K562 (cell line): ENCODE measurements at regions not wholly inside any gene's neighbourhood (a gene's known extent, or its start where the extent isn't known, plus 50 kb on each side); places are given as distances from the start of the nearest gene placed in this dataset.
A peak's percentile ranks its signal among the peaks of the same experiment; 100 is the strongest.

Experiments used
- ATAC-seq: fragments of 200-7000 bp; cut with Tn5 transposase; 3 replicates; pipeline ENCODE4 v1.9.1; 2020; ENCODE audit warnings: moderate library complexity
- BruUV-seq: library from RNA; stranded (reverse); fragments of 400-500 nt; replicated peaks from 2 replicates; lab custom pipeline; 2021; lab: Mats Ljungman, UMichigan
- CTCF ChIA-PET: fragments of 300-600 bp; formaldehyde crosslinking; extraction: SDS; loops from one replicate; lab custom pipeline; 2021; ENCODE audit warnings: low intra/inter-chr PET ratio; lab: Yijun Ruan, JAX
- POLR2A ChIA-PET: fragments of 300-600, 350-650 bp; sonication (Branson Sonifier 250); formaldehyde crosslinking; extraction: SDS; loops from one replicate; lab custom pipeline; 2021; ENCODE audit warnings: antibody characterized with exemption, inconsistent platforms; lab: Yijun Ruan, JAX
- DNase-seq, 4 experiments: peaks; one replicate each; pipeline versions ENCODE4 v3.0.0 to v3.0.0-alpha.2; 2011 to 2018; ENCODE audit warnings: low spot score in 3 of 4, mixed read lengths in 3 of 4; ENCODE audit errors: extremely low read depth in 1 of 4
- FAIRE-seq: peaks from 2 replicates; lab custom pipeline; 2011; peaks lifted over from hg19 to GRCh38; lab: Jason Lieb, UNC
- H2AFZ ChIP-seq: 2 replicates; pipeline ENCODE4 v1.6.0; 2011; ENCODE audit warnings: low read depth, low read length, control low read depth, inconsistent platforms
- H3K27ac ChIP-seq: fragments of 200-600 bp; 3 replicates; pipeline ENCODE4 v1.8.0; 2011; ENCODE audit warnings: low read depth, mild to moderate bottlenecking, control low read depth, inconsistent platforms, low read length, moderate library complexity, mixed read lengths; ENCODE audit errors: extremely low read depth
- H3K27me3 ChIP-seq, 2 experiments: fragments of 300-600 bp in 1 of 2; 2 replicates in 1 of 2; 3 replicates in 1 of 2; pipeline versions ENCODE4 v1.6.0 to v1.8.0; 2011; ENCODE audit warnings: inconsistent platforms in 2 of 2, low read length in 2 of 2, mild to moderate bottlenecking in 1 of 2, mixed read lengths in 1 of 2, moderate library complexity in 1 of 2; ENCODE audit not compliant: control insufficient read depth in 2 of 2, insufficient read depth in 2 of 2
- H3K36me3 ChIP-seq: fragments of 300-600 bp; 3 replicates; pipeline ENCODE4 v1.8.0; 2011; ENCODE audit warnings: mild to moderate bottlenecking, low read length, inconsistent platforms; ENCODE audit not compliant: control insufficient read depth, insufficient read depth
- H3K4me1 ChIP-seq, 2 experiments: fragments of 200-600 bp in 1 of 2; replicated peaks in 1 of 2; 2 replicates in 1 of 2; 3 replicates in 1 of 2; pipeline versions ENCODE4 v1.5.1 to v1.8.0; 2011; ENCODE audit warnings: inconsistent platforms in 2 of 2, low read length in 2 of 2, mild to moderate bottlenecking in 1 of 2, mixed read lengths in 1 of 2, moderate library complexity in 1 of 2; ENCODE audit not compliant: control insufficient read depth in 2 of 2, insufficient read depth in 2 of 2
- H3K4me2 ChIP-seq: 2 replicates; pipeline ENCODE4 v1.6.1; 2011; ENCODE audit warnings: low read length, control low read depth, inconsistent platforms, mixed read lengths; ENCODE audit not compliant: insufficient read depth
- H3K4me3 ChIP-seq: fragments of 200-600 bp; sonication (generic), shearing (Covaris generic); 2 replicates; pipeline ENCODE4 v1.5.1; 2016; ENCODE audit warnings: control low read depth, inconsistent platforms
- H3K79me2 ChIP-seq: fragments of 200-600 bp; 3 replicates; pipeline ENCODE4 v1.8.0; 2011; ENCODE audit warnings: low read length, inconsistent platforms; ENCODE audit not compliant: control insufficient read depth, insufficient read depth
- H3K9ac ChIP-seq, 2 experiments: 2 replicates each; pipeline versions ENCODE4 v1.6.0 to v1.6.1; 2011; ENCODE audit warnings: low read depth in 2 of 2, low read length in 2 of 2, control low read depth in 1 of 2, inconsistent platforms in 1 of 2, mild to moderate bottlenecking in 1 of 2, mixed read lengths in 1 of 2; ENCODE audit not compliant: insufficient read depth in 1 of 2
- H3K9me1 ChIP-seq: one replicate; pipeline ENCODE4 v1.6.0; 2011; ENCODE audit warnings: inconsistent platforms, mild to moderate bottlenecking, low read length, moderate library complexity; ENCODE audit not compliant: control insufficient read depth, insufficient read depth
- H3K9me3 ChIP-seq: replicated peaks from 2 replicates; pipeline ENCODE4 v1.5.1; 2011; ENCODE audit warnings: low read depth, low read length, inconsistent platforms; ENCODE audit not compliant: control insufficient read depth, insufficient read depth
- H4K20me1 ChIP-seq: replicated peaks from 2 replicates; pipeline ENCODE4 v1.6.1; 2011; ENCODE audit warnings: low read length, inconsistent platforms, mixed read lengths; ENCODE audit not compliant: control insufficient read depth, insufficient read depth
- ARID2 ChIP-seq: fragments of 450-650 bp; IDR thresholded peaks from 2 replicates; pipeline ENCODE4 v1.6.1; 2017; ENCODE audit warnings: antibody characterized with exemption, mild to moderate bottlenecking
- CTCF ChIP-seq, 3 experiments: IDR thresholded peaks in 2 of 3; conservative IDR thresholded peaks in 1 of 3; 2 replicates each; pipeline ENCODE4 v1.5.1; 2011 to 2012; ENCODE audit warnings: low read length in 3 of 3, mild to moderate bottlenecking in 3 of 3, control low read depth in 2 of 3, improper control_type of control experiment in 1 of 3, inconsistent platforms in 1 of 3, low read depth in 1 of 3, mixed read lengths in 1 of 3, moderate library complexity in 1 of 3; ENCODE audit not compliant: insufficient read depth in 2 of 3
- FOXA1 ChIP-seq: fragments of 450-650 bp; IDR thresholded peaks from 2 replicates; pipeline ENCODE4 v1.6.1; 2016; ENCODE audit warnings: mild to moderate bottlenecking, borderline replicate concordance
- HES1 ChIP-seq: fragments of 450-650 bp; IDR thresholded peaks from 2 replicates; pipeline ENCODE4 v1.6.1; 2016; ENCODE audit warnings: low read depth, mild to moderate bottlenecking, moderate library complexity
- THRAP3 ChIP-seq: fragments of 450-650 bp; IDR thresholded peaks from 2 replicates; pipeline ENCODE4 v1.6.1; 2016; ENCODE audit warnings: mild to moderate bottlenecking, inconsistent platforms, borderline replicate concordance
- ZEB2 ChIP-seq: fragments of 450-650 bp; IDR thresholded peaks from 2 replicates; pipeline ENCODE4 v1.6.1; 2016
- ZNF121 ChIP-seq: sonication (generic); formaldehyde crosslinking; conservative IDR thresholded peaks from 2 replicates; pipeline ENCODE4 v1.8.0; 2022; ENCODE audit warnings: missing genetic modification reagents
- ZNF324 ChIP-seq: fragments of 250-450 bp; sonication (Bioruptor Pico); IDR thresholded peaks from 2 replicates; pipeline ENCODE4 v1.4.0; 2020; ENCODE audit warnings: mild to moderate bottlenecking
- WGBS: fragments of 100-300 bp; shearing (Covaris generic); methylation state at CpG from one replicate; pipeline ENCODE4 v1.1.6; 2016; ENCODE audit warnings: low coverage, mixed read lengths; ENCODE audit not compliant: insufficient coverage; ENCODE audit errors: missing lambda C conversion rate; 5-methylcytosine and 5-hydroxymethylcytosine counted together
- in situ Hi-C: fragments of 300-500 bp; cut with MboI; formaldehyde crosslinking; loops from 4 replicates; pipeline ENCODE4 v1.15.0; 2018; ENCODE audit warnings: inconsistent platforms, mixed read lengths
- intact Hi-C: fragments of 100-400 bp; cut with micrococcal nuclease; formaldehyde crosslinking; loops from 2 replicates; pipeline ENCODE4 v1.14.2; 2022

GRCh38 chr2:43021791-43022509 lies 204.5 kb downstream of the ZFP36L2 start (continued):
- TF ChIP-seq CTCF (IDR thresholded peaks at IDR 0.05 in 2 of 3, conservative IDR thresholded peaks at IDR 0.05 in 1 of 3; ENCODE audit: insufficient read depth in 2 of 3, low read depth in 1 of 3, low read length in 3 of 3) = peak; percentile 66 to 78 (median 72)
- no peak for TF ChIP-seq ZEB2
- TF ChIP-seq THRAP3 = no peak
- no peak for TF ChIP-seq HES1
- TF ChIP-seq ARID2 = peak; percentile 87
- no peak for TF ChIP-seq ZNF324 (CRISPR knock-in tag)
- TF ChIP-seq, all 486 proteins: peak for 18

- in situ Hi-C loops = loop anchor here (5.0 kb wide), 1 partner anchor 44 kb away; no protein-coding TSS in a partner anchor
- Histone ChIP-seq H3K4me1 (peaks cover 0 to 4% of the 10 kb centered on the region in 2 experiments; a peak in 3 of 5 replicates), H3K36me3 (no peaks in the 10 kb centered on the region)
- TF ChIP-seq ZNF121 (CRISPR knock-in tag) = peak; percentile 98
- no peak for TF ChIP-seq FOXA1
- TF ChIP-seq, all 486 proteins: peak for 1
- Histone ChIP-seq H3K9ac (no peak overlapping the region), H3K27ac (no peak overlapping the region), H3K9me1 (no peaks in the 10 kb centered on the region), H3K79me2 (no peaks in the 10 kb centered on the region), H4K20me1 (no peaks in the 10 kb centered on the region), H2AFZ (no peak overlapping the region), H3K9me3 (peaks cover 10% of the 10 kb centered on the region), H3K4me3 (no peak overlapping the region), H3K4me2 (no peak overlapping the region), H3K27me3 (no peaks in the 10 kb centered on the region)
- POLR2A ChIA-PET = no interaction called here
- no peak for DNase-seq
- CTCF ChIA-PET = interaction anchor here (0.6 to 4.3 kb wide), 3 partner anchors 74 to 925 kb away, joined by 4 to 33 read pairs (median 7); no protein-coding TSS in a partner anchor
- 81% methylated on average over 10 of the region's 14 CpGs for WGBS
- intact Hi-C loops = loop anchor here (5.0 to 10.0 kb wide), 3 partner anchors 86 to 524 kb away; no protein-coding TSS in a partner anchor
- FAIRE-seq = no peak
- BruUV-seq = no TSS peak
- ATAC-seq = no peak
These were observed 205.3 kb downstream of the ZFP36L2 start for GRCh38 chr2:43020990-43021669.
